Mononuclear cell (primary cell): ENCODE measurements at regions not wholly inside any gene's neighbourhood (a gene's known extent, or its start where the extent isn't known, plus 50 kb on each side); places are given as distances from the start of the nearest gene placed in this dataset.

Experiments used
- H3K27me3 ChIP-seq: 2 replicates; pipeline ENCODE4 v1.6.0; 2011; ENCODE audit warnings: low read length, control low read depth; ENCODE audit not compliant: insufficient read depth
- H3K4me1 ChIP-seq: 2 replicates; pipeline ENCODE4 v1.5.1; 2011; ENCODE audit warnings: mild to moderate bottlenecking, low read length, control low read depth; ENCODE audit not compliant: insufficient read depth
- H3K4me3 ChIP-seq: 2 replicates; pipeline ENCODE4 v1.5.1; 2011; ENCODE audit warnings: mild to moderate bottlenecking, low read length, moderate library complexity
- H3K9me3 ChIP-seq: 2 replicates; pipeline ENCODE4 v1.5.1; 2011; ENCODE audit warnings: low read depth, mild to moderate bottlenecking, control low read depth, low read length

GRCh38 chr2:144310484-144310883, 209.4 kb downstream of the ZEB2 start:
- no peaks in the 10 kb centered on the region for H3K27me3 ChIP-seq
- H3K9me3 ChIP-seq = peaks cover 9% of the 10 kb centered on the region
- no peak overlapping the region for H3K4me3 ChIP-seq
- no peaks in the 10 kb centered on the region for H3K4me1 ChIP-seq

- peaks cover 4% of the 10 kb centered on the region for H3K9me3 ChIP-seq
- no peak overlapping the region for H3K4me3 ChIP-seq
- H3K27me3 ChIP-seq = no peaks in the 10 kb centered on the region
- H3K4me1 ChIP-seq = no peaks in the 10 kb centered on the region
These were observed 212.2 kb downstream of the ZEB2 start for GRCh38 chr2:144307711-144308110.

GRCh38 chr2:144304202-144304601, 215.7 kb downstream of the ZEB2 start:
- Histone ChIP-seq H3K4me3 (no peak overlapping the region), H3K4me1 (no peaks in the 10 kb centered on the region), H3K27me3 (no peaks in the 10 kb centered on the region), H3K9me3 (no peaks in the 10 kb centered on the region)

GRCh38 chr2:144300632-144301031, 219.3 kb downstream of the ZEB2 start:
- no peaks in the 10 kb centered on the region for H3K4me1 ChIP-seq
- no peaks in the 10 kb centered on the region for H3K27me3 ChIP-seq

GRCh38 chr2:144290276-144290675, 229.6 kb downstream of the ZEB2 start:
- Histone ChIP-seq H3K9me3 (no peaks in the 10 kb centered on the region), H3K4me1 (no peaks in the 10 kb centered on the region), H3K27me3 (no peaks in the 10 kb centered on the region), H3K4me3 (no peak overlapping the region)

More at GRCh38 chr2:144300632-144301031, 219.3 kb downstream of the ZEB2 start:
- Histone ChIP-seq H3K4me3 (no peak overlapping the region), H3K9me3 (no peaks in the 10 kb centered on the region)

GRCh38 chr2:144288438-144288837, 231.5 kb downstream of the ZEB2 start:
- Histone ChIP-seq H3K4me3 (no peak overlapping the region), H3K9me3 (no peaks in the 10 kb centered on the region), H3K27me3 (no peaks in the 10 kb centered on the region), H3K4me1 (no peaks in the 10 kb centered on the region)

GRCh38 chr2:144285324-144285723, 234.6 kb downstream of the ZEB2 start:
- Histone ChIP-seq H3K9me3 (no peaks in the 10 kb centered on the region), H3K4me3 (no peak overlapping the region)

GRCh38 chr2:144281476-144281875, 238.4 kb downstream of the ZEB2 start:
- Histone ChIP-seq H3K4me3 (no peak overlapping the region), H3K27me3 (no peaks in the 10 kb centered on the region), H3K9me3 (no peaks in the 10 kb centered on the region), H3K4me1 (no peaks in the 10 kb centered on the region)

More at GRCh38 chr2:144285324-144285723, 234.6 kb downstream of the ZEB2 start:
- Histone ChIP-seq H3K4me1 (no peaks in the 10 kb centered on the region), H3K27me3 (no peaks in the 10 kb centered on the region)

- Histone ChIP-seq H3K27me3 (no peaks in the 10 kb centered on the region), H3K4me1 (no peaks in the 10 kb centered on the region), H3K4me3 (no peak overlapping the region), H3K9me3 (no peaks in the 10 kb centered on the region)
These were observed 239.9 kb downstream of the ZEB2 start for GRCh38 chr2:144280009-144280408.

GRCh38 chr2:144279165-144279564, 240.8 kb downstream of the ZEB2 start:
- H3K4me3 ChIP-seq = no peak overlapping the region
- H3K4me1 ChIP-seq = no peaks in the 10 kb centered on the region
- H3K9me3 ChIP-seq = no peaks in the 10 kb centered on the region
- H3K27me3 ChIP-seq = no peaks in the 10 kb centered on the region

GRCh38 chr2:144277622-144278354, 242.1 kb downstream of the ZEB2 start:
- Histone ChIP-seq H3K9me3 (no peaks in the 10 kb centered on the region), H3K4me3 (no peak overlapping the region), H3K4me1 (no peaks in the 10 kb centered on the region), H3K27me3 (no peaks in the 10 kb centered on the region)

GRCh38 chr2:144275340-144275739, 244.6 kb downstream of the ZEB2 start:
- H3K4me3 ChIP-seq = no peak overlapping the region
- H3K9me3 ChIP-seq = no peaks in the 10 kb centered on the region
- no peaks in the 10 kb centered on the region for H3K4me1 ChIP-seq
- H3K27me3 ChIP-seq = no peaks in the 10 kb centered on the region

- Histone ChIP-seq H3K4me3 (no peak overlapping the region), H3K9me3 (no peaks in the 10 kb centered on the region), H3K27me3 (no peaks in the 10 kb centered on the region), H3K4me1 (no peaks in the 10 kb centered on the region)
These were observed 245.8 kb downstream of the ZEB2 start for GRCh38 chr2:144274131-144274530.

- Histone ChIP-seq H3K4me3 (no peak overlapping the region), H3K9me3 (no peaks in the 10 kb centered on the region)
These were observed 249.0 kb downstream of the ZEB2 start for GRCh38 chr2:144270951-144271350.

GRCh38 chr2:144268036-144268678, 251.8 kb downstream of the ZEB2 start:
- no peaks in the 10 kb centered on the region for H3K27me3 ChIP-seq
- no peak overlapping the region for H3K4me3 ChIP-seq
- H3K4me1 ChIP-seq = peaks cover 5% of the 10 kb centered on the region
- H3K9me3 ChIP-seq = no peaks in the 10 kb centered on the region

More at GRCh38 chr2:144270951-144271350, 249.0 kb downstream of the ZEB2 start:
- peaks cover 5% of the 10 kb centered on the region for H3K4me1 ChIP-seq
- H3K27me3 ChIP-seq = no peaks in the 10 kb centered on the region

- H3K27me3 ChIP-seq = no peaks in the 10 kb centered on the region
- H3K9me3 ChIP-seq = no peaks in the 10 kb centered on the region
- H3K4me1 ChIP-seq = peaks cover 5% of the 10 kb centered on the region
- H3K4me3 ChIP-seq = no peak overlapping the region
These were observed 252.7 kb downstream of the ZEB2 start for GRCh38 chr2:144267239-144267638.
